NK-92 treated with Interleukin-12 subunit alpha and Interleukin-12 subunit beta, amount 100 ng/mL, for 24 hours (cell line): ENCODE measurements at regions not wholly inside any gene's neighbourhood (a gene's known extent, or its start where the extent isn't known, plus 50 kb on each side); places are given as distances from the start of the nearest gene placed in this dataset.

Experiments used
- DNase-seq: peaks from one replicate; lab custom pipeline; 2025; lab: John Stamatoyannopoulos, UW

- no peak for DNase-seq
Measured at GRCh38 chr11:39294648-39295047, 2164.8 kb downstream of the LRRC4C start.

DNA sequence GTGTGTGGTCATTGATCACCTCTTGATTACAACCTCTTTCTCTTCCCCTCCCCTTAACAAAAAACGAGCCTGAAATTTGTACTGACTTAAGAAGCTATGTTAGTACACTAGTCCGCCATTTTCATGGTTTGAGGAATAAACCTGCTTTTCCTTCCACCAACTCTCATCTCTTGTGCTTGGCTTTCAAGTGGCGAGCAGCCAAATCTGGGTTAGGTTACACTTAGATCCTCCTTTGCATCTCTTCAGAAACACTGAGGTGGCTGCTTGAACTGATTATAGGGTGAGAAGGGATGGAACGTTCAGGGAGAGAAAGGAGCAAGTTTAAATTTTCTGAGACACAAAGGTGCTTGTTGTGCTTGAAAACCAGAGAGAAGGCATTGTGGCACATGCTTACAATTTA is 2171.4 kb downstream of the LRRC4C start:
- DNase-seq, result no peak

DNA sequence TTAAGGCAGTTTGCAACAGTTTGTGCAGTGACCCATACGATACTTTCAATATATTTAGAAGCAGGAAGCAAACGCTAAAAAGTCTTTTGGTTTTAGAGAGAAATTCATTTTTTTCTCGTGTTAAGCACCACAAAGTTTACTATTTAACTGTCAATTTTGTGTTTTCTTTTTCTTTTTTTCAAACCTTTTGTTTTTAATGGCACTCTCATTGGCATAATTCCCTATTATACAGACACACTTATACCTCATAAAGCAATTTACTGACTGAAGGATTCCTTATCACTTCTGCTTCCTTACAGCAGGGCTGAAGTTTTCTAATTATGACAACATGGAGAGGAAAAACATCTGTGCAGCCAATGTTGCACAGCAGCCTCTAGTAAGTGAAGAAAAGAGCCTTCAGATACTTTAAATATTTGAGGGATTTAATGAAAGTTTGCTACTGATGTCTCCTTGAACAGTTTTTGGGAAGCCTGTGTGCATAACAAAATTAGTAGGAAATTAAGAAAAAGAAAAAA is 2191.2 kb downstream of the LRRC4C start:
- DNase-seq, result no peak

- no peak for DNase-seq
Measured at GRCh38 chr11:39255648-39256047, 2203.8 kb downstream of the LRRC4C start.

DNA sequence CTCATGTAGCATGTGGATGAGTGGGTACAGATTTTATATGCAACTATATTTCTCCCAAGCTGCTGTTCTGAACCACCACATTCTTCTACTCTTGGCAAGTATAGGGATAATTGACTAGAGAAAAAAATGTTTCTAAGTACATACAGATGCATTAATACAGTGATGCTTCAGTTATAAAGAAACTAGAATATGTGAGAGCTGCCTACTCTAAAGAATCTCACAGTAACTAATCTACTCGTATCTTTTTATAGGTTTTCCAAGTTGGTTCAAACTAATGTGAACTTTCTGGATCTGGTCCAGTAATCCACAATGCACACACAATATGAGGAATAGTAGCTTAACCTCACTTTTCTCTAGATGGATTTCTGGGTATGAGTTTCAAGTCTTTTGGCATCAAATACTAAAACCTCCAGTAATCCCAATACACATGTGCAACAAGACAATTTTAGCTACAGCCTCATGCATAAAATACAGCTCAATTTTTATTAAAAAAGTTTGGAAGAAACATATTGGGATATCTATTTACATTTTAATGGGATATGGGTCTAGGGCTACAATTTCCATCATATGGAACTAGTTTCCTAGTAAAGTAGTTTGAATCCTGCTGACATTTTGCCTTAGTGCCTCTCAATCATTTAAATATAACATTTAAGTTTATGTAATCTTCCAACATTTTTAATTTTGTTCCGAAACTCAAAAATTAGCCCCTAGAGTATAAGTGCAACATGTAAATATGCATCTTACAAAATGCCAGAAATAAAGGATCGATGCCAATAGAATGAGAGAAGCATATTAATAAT is 2209.7 kb downstream of the LRRC4C start:
- no peak for DNase-seq

DNA sequence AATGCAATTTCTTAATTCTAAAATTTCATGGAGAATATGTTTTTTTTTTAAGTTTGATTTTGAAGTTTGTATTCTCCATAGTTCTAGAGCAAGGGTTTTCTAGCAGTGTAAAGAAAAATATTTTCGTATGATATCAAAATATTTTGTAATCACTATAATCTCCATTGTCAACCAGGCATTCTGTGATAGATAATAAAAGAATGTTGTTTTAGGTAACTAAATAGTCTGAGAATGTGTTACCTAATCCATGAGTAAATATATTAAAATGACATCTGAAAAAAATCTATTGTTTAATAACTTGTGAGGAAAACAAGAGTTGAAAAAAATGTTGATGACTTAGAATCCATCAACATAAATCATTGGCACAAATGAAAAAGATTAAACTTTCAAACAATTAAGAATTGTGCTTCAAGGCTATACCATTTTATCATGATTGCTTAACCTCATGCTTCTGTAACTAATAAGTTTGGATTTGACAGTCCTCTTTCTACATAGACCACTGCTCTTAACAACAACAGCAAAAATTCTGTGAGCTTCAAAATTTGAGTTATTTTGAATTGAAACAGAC is 2211.8 kb downstream of the LRRC4C start:
- DNase-seq, result no peak

DNA sequence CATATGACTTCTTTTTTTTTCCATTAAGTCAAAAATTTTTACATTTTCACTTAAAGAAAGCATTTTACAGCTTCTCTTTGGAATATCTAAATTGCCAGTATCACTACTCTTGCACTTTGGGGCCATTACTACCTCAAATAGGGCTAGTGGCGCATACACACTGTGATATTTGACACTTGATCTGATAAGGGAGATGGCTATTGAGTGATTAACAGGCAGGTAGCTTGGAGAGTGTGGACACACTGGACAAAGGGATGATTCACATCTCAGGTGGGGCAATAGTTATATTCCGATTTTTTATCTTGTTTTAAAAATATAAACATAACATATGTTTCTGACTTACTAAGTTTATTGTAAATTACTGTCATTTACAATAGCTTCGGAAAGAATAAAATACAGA is 2219.9 kb downstream of the LRRC4C start:
- no peak for DNase-seq

DNA sequence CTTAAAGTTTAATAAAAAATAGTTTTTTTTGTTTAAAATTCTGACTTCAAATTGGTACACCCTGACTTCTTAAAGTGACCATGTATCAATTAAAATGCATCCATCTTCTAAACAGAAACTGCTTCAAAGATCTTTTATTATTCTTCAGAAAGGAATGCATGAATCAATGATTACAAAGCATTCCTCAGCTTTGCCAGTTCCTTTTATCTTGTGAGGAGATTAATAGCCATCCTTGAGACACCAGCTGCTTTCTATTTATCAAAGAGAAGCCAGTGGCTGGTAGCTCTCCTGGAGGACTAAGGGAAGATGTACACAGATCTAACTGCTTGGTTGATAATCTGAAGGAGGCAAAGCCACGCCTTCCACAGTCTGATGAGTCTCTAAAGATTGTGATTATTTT is 2222.5 kb downstream of the LRRC4C start:
- no peak for DNase-seq

DNA sequence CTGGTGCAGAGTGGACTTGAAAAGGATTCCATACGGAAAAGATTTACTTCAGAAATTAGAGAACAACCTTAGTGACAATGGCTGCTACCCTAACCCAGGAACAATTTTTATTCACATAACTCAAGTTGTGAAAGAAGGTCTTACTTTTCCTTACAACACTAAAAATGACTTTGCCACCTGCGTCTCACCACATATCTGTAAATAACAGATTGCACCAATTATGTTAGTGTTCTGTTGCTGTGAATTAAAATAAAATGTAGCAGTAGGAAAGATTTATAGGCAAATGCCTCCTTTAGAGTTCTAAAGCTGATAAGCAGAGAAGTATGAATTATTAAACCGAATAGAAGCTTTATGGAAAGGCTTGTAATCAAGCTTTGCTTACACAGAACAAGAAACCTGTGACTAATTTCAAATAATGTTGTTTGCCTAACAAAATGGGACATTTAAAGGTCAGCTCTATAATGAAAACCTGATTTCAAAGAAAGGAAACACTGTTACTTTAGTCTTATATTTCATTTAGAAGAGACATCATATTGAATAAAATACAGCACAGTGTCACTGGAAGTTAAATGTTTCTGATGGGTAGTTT is 2237.8 kb downstream of the LRRC4C start:
- no peak for DNase-seq

- no peak for DNase-seq
Measured at GRCh38 chr11:39220501-39221230, 2238.8 kb downstream of the LRRC4C start.

- no peak for DNase-seq
Measured at GRCh38 chr11:39220069-39220468, 2239.4 kb downstream of the LRRC4C start.

DNA sequence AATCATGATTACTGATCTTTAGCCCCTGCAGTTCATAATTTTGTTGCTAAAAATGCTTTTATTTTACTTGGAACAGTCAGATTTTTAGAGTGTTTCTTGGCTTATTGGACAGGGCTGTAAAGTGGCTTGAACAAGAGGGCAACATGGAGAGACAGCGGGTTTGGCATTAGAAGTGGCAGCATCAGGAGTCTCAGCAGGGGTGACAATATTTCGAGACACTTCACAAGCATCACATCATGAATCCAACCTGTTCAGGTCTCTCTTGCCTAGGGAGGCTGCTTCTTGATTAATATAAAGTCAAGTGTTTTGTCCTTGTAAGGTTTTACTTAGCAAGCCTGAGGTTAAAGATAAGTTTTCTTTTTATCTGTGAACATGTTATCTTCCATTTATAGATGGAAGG is 2249.5 kb downstream of the LRRC4C start:
- DNase-seq, result no peak

GRCh38 chr11:39205236-39205995 is 2254.0 kb downstream of the LRRC4C start:
- DNase-seq, result no peak

- no peak for DNase-seq
Measured at GRCh38 chr11:39192671-39193070, 2266.8 kb downstream of the LRRC4C start.

DNA sequence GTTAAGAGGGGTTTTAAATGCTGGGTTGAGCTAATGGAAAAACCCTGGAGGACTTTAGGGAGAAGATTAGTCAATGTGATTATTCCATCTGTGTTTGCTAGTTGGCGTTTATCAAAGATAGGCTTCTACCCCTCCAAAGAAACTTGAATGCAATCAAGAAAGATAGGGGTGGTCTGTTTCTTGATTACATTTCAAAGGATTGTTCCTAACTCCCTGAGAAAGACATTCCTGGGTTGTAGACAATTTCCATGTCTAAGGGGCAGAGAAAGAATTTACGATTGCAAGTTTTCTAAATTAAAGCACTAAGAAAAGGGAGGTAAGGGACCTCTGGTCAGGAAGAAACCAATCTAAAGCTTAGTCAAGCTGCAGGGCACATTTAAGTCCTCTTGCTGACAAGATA is 2268.7 kb downstream of the LRRC4C start:
- no peak for DNase-seq

- no peak for DNase-seq
Measured at GRCh38 chr11:39177678-39178077, 2281.8 kb downstream of the LRRC4C start.

- no peak for DNase-seq
Measured at GRCh38 chr11:39174965-39175364, 2284.5 kb downstream of the LRRC4C start.

- no peak for DNase-seq
Measured at GRCh38 chr11:39174196-39174595, 2285.3 kb downstream of the LRRC4C start.

DNA sequence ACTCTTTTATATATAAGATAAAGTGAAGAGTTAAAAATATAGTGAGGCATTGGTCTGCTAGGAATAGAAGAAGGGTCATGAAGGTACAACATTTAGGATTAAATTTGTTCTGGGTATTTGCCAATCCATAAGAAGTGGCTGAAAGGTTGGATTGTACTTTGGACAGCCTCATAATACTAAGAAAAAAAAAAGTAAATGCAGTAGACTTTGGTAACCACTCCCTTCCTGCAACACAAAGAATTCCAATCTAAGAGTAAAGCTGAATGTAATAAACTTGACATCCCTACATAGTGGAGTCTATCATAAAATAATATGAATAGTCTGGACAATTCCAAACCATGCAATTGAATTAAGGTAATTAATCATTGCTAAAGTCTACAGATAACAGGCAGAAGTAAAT is 2294.4 kb downstream of the LRRC4C start:
- no peak for DNase-seq

GRCh38 chr11:39149214-39149613 is 2310.2 kb downstream of the LRRC4C start:
- DNase-seq, result no peak

GRCh38 chr11:39145346-39145745 is 2314.1 kb downstream of the LRRC4C start:
- no peak for DNase-seq
